Esophagus squamous epithelium (tissue), 4 donors: ENCODE measurements at regions not wholly inside any gene's neighbourhood (a gene's known extent, or its start where the extent isn't known, plus 50 kb on each side); places are given as distances from the start of the nearest gene placed in this dataset.

Experiments used
- POLR2A ChIP-seq, 4 donors: fragments of 450-650 bp; IDR thresholded peaks; one replicate each; pipeline ENCODE4 v1.6.1; 2017; ENCODE audit warnings: antibody characterized with exemption in 4 of 4, mild to moderate bottlenecking in 4 of 4, moderate library complexity in 3 of 4
- TF ChIP-seq, protein P1 (sequence below), 6 experiments: fragments of 450-650 bp in 4 of 6; fragments of 200-600 bp in 2 of 6; sonication (generic) in 2 of 6; IDR thresholded peaks; one replicate each; pipeline ENCODE4 v1.5.1; 2016 to 2019; ENCODE audit warnings: antibody characterized with exemption in 6 of 6, mild to moderate bottlenecking in 4 of 6, moderate library complexity in 4 of 6

DNA sequence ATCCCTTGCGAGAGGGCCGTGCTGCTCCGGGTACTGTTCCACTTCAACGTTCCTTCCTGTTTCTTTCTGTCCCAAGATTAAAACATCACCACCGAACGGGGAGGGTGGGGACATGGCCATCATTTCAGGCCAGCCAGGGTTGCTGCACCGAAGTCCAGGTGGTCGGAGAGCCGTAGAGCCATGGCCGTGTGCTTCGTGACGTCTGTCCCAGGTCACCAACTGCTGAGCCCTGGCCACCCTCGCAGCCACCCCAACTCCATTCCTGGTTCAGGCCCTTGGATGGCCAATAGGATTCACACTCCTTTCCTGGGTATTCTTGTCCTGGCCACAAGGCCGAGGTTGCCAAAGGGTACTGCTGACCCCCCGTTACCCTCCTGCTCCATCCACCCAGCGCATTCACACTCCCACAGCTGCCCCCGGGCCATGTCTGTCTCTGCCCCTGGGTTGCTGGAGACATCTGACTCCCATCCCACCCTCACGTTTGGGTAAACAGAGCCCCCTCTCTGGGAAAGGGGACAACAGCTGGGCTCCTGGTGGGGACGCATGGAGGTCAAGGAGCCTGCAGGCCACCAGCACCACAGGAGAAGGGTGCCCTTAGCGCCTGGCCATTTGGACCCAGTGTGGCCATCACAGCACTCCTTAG is 103.2 kb downstream of the HMX1 start:
- TF ChIP-seq, protein P1, sequence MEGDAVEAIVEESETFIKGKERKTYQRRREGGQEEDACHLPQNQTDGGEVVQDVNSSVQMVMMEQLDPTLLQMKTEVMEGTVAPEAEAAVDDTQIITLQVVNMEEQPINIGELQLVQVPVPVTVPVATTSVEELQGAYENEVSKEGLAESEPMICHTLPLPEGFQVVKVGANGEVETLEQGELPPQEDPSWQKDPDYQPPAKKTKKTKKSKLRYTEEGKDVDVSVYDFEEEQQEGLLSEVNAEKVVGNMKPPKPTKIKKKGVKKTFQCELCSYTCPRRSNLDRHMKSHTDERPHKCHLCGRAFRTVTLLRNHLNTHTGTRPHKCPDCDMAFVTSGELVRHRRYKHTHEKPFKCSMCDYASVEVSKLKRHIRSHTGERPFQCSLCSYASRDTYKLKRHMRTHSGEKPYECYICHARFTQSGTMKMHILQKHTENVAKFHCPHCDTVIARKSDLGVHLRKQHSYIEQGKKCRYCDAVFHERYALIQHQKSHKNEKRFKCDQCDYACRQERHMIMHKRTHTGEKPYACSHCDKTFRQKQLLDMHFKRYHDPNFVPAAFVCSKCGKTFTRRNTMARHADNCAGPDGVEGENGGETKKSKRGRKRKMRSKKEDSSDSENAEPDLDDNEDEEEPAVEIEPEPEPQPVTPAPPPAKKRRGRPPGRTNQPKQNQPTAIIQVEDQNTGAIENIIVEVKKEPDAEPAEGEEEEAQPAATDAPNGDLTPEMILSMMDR (IDR thresholded peaks at IDR 0.05), result no peak
- no peak for TF ChIP-seq POLR2A (IDR thresholded peaks at IDR 0.05)
